HepG2 (cell line): ENCODE measurements at regions not wholly inside any gene's neighbourhood (a gene's known extent, or its start where the extent isn't known, plus 50 kb on each side); places are given as distances from the start of the nearest gene placed in this dataset.

Experiments used
- ATAC-seq: fragments of 200-7000 bp; cut with Tn5 transposase; 3 replicates; pipeline ENCODE4 v1.9.1; 2020; ENCODE audit warnings: mild to moderate bottlenecking, moderate library complexity
- BruUV-seq: library from RNA; stranded (reverse); fragments of 400-500 nt; replicated peaks from 2 replicates; lab custom pipeline; 2021; lab: Mats Ljungman, UMichigan
- CTCF ChIA-PET: fragments of 300-600 bp; formaldehyde crosslinking; extraction: SDS; loops from one replicate; lab custom pipeline; 2021; ENCODE audit warnings: low total read pairs, inconsistent platforms, low intra/inter-chr PET ratio; lab: Yijun Ruan, JAX
- POLR2A ChIA-PET: fragments of 350-600 bp; sonication (Branson Sonifier 250); formaldehyde crosslinking; loops from one replicate; lab custom pipeline; 2020; ENCODE audit warnings: antibody characterized with exemption, inconsistent platforms; lab: Yijun Ruan, JAX
- DNase-seq: peaks from one replicate; pipeline ENCODE4 v3.0.0-alpha.2; 2015; ENCODE audit warnings: low spot score
- FAIRE-seq: peaks from 3 replicates; lab custom pipeline; 2011; peaks lifted over from hg19 to GRCh38; lab: Jason Lieb, UNC
- H2AFZ ChIP-seq: one replicate; pipeline ENCODE4 v1.6.1; 2011; ENCODE audit warnings: low read length, inconsistent platforms
- H3K27ac ChIP-seq: fragments of 300-600 bp; 3 replicates; pipeline ENCODE4 v1.8.0; 2011; ENCODE audit warnings: mixed run types, mild to moderate bottlenecking, mixed read lengths, low read length, inconsistent platforms; ENCODE audit not compliant: insufficient read depth; ENCODE audit errors: extremely low read length
- H3K27me3 ChIP-seq, 2 experiments: fragments of 200-600 bp in 1 of 2; 2 replicates in 1 of 2; 3 replicates in 1 of 2; pipeline versions ENCODE4 v1.6.0 to v1.8.0; 2011; ENCODE audit warnings: low read length in 2 of 2, mild to moderate bottlenecking in 2 of 2, moderate library complexity in 2 of 2, inconsistent platforms in 1 of 2; ENCODE audit not compliant: insufficient read depth in 2 of 2, control insufficient read depth in 1 of 2
- H3K36me3 ChIP-seq, 2 experiments: fragments of 200-600 bp in 1 of 2; replicated peaks in 1 of 2; 2 replicates in 1 of 2; 3 replicates in 1 of 2; pipeline versions ENCODE4 v1.5.1 to v1.8.0; 2011; ENCODE audit warnings: low read length in 2 of 2, inconsistent platforms in 1 of 2; ENCODE audit not compliant: insufficient read depth in 2 of 2, control insufficient read depth in 1 of 2
- H3K4me1 ChIP-seq: 2 replicates; pipeline ENCODE4 v1.5.1; 2012; ENCODE audit warnings: low read length, inconsistent platforms; ENCODE audit not compliant: insufficient read depth
- H3K4me2 ChIP-seq: 2 replicates; pipeline ENCODE4 v1.6.0; 2011; ENCODE audit warnings: low read depth, low read length, inconsistent platforms
- H3K4me3 ChIP-seq, 3 experiments: fragments of 200-600 bp in 1 of 3; sonication (generic), shearing (Covaris generic) in 1 of 3; replicated peaks in 1 of 3; 2 replicates each; pipeline ENCODE4 v1.5.1; 2011 to 2016; ENCODE audit warnings: low read length in 3 of 3, inconsistent platforms in 2 of 3, low read depth in 2 of 3, mild to moderate bottlenecking in 2 of 3, control low read depth in 1 of 3, mixed read lengths in 1 of 3; ENCODE audit not compliant: insufficient read depth in 1 of 3
- H3K79me2 ChIP-seq: one replicate; pipeline ENCODE4 v1.6.1; 2011; ENCODE audit warnings: low read length, inconsistent platforms; ENCODE audit not compliant: insufficient read depth
- H3K9ac ChIP-seq: 2 replicates; pipeline ENCODE4 v1.6.0; 2011; ENCODE audit warnings: mild to moderate bottlenecking, low read depth, low read length, inconsistent platforms; ENCODE audit not compliant: insufficient read depth
- H3K9me3 ChIP-seq: 2 replicates; pipeline ENCODE4 v1.5.1; 2012; ENCODE audit warnings: mild to moderate bottlenecking, low read length
- H4K20me1 ChIP-seq: 2 replicates; pipeline ENCODE4 v1.6.0; 2011; ENCODE audit warnings: inconsistent platforms, mild to moderate bottlenecking, low read length, moderate library complexity; ENCODE audit not compliant: insufficient read depth
- BORCS8-MEF2B ChIP-seq: sonication (generic); formaldehyde crosslinking; IDR thresholded peaks from 2 replicates; pipeline ENCODE4 v1.8.0; 2022; ENCODE audit warnings: mild to moderate bottlenecking, missing genetic modification reagents
- HDAC2 ChIP-seq: sonication (generic); formaldehyde crosslinking; IDR thresholded peaks from 2 replicates; pipeline ENCODE4 v1.4.0; 2020; ENCODE audit warnings: missing genetic modification reagents
- KAT8 ChIP-seq: IDR thresholded peaks from 2 replicates; pipeline ENCODE4 v1.6.1; 2016; ENCODE audit warnings: missing genetic modification reagents, missing compliant biosample characterization
- NFE2 ChIP-seq: sonication (generic); formaldehyde crosslinking; IDR thresholded peaks from 2 replicates; pipeline ENCODE4 v1.4.0; 2020; ENCODE audit warnings: missing genetic modification reagents
- PLRG1 ChIP-seq: fragments of 450-650 bp; conservative IDR thresholded peaks from 2 replicates; pipeline ENCODE4 v1.6.1; 2016
- SIX1 ChIP-seq: sonication (generic); formaldehyde crosslinking; IDR thresholded peaks from 2 replicates; pipeline ENCODE4 v1.4.0; 2020; ENCODE audit warnings: missing genetic modification reagents, borderline replicate concordance
- SRF ChIP-seq: IDR thresholded peaks from 2 replicates; pipeline ENCODE4 v1.6.1; 2011; ENCODE audit warnings: mild to moderate bottlenecking, low read depth, low read length, moderate library complexity
- STAG1 ChIP-seq: sonication (generic); formaldehyde crosslinking; IDR thresholded peaks from 2 replicates; pipeline ENCODE4 v1.4.0; 2020; ENCODE audit warnings: missing genetic modification reagents
- ZNF230 ChIP-seq: sonication (generic); formaldehyde crosslinking; IDR thresholded peaks from 2 replicates; pipeline ENCODE4 v1.4.0; 2020; ENCODE audit warnings: mild to moderate bottlenecking, missing genetic modification reagents
- ZNF660 ChIP-seq: sonication (generic); formaldehyde crosslinking; IDR thresholded peaks from 2 replicates; pipeline ENCODE4 v1.5.1; 2020; ENCODE audit warnings: mild to moderate bottlenecking, low read depth, missing genetic modification reagents, borderline replicate concordance
- WGBS: methylation state at CpG from one replicate; pipeline ENCODE4 v1.1.6; 2017; ENCODE audit warnings: low lambda C conversion rate; 5-methylcytosine and 5-hydroxymethylcytosine counted together
- in situ Hi-C: cut with HindIII; loops from 2 replicates; pipeline ENCODE4 v1.10.0; 2017; ENCODE audit warnings: low pct_unique_long_range_greater_than_20kb; ENCODE audit not compliant: extremely low pct_ligation_motif_present
- intact Hi-C: fragments of 100-400 bp; cut with micrococcal nuclease; formaldehyde crosslinking; loops from one replicate; pipeline ENCODE4 v1.10.0; 2022; ENCODE audit not compliant: unreplicated experiment
- TF ChIP-seq, protein P1 (sequence below): sonication (generic); formaldehyde crosslinking; IDR thresholded peaks from 2 replicates; pipeline ENCODE4 v1.5.1; 2020; ENCODE audit warnings: missing genetic modification reagents, mild to moderate bottlenecking, borderline replicate concordance
- TF ChIP-seq, protein P2 (sequence below): sonication (generic); formaldehyde crosslinking; IDR thresholded peaks from 2 replicates; pipeline ENCODE4 v1.4.0; 2020; ENCODE audit warnings: mild to moderate bottlenecking, missing genetic modification reagents
- TF ChIP-seq, protein P3 (sequence below): sonication (generic); formaldehyde crosslinking; IDR thresholded peaks from 2 replicates; pipeline ENCODE4 v1.4.0; 2020; ENCODE audit warnings: missing genetic modification reagents, mild to moderate bottlenecking, borderline replicate concordance
- TF ChIP-seq, protein P4 (sequence below): sonication (generic); formaldehyde crosslinking; IDR thresholded peaks from 2 replicates; pipeline ENCODE4 v1.8.1; 2023; ENCODE audit warnings: mild to moderate bottlenecking, missing genetic modification reagents, borderline replicate concordance

DNA sequence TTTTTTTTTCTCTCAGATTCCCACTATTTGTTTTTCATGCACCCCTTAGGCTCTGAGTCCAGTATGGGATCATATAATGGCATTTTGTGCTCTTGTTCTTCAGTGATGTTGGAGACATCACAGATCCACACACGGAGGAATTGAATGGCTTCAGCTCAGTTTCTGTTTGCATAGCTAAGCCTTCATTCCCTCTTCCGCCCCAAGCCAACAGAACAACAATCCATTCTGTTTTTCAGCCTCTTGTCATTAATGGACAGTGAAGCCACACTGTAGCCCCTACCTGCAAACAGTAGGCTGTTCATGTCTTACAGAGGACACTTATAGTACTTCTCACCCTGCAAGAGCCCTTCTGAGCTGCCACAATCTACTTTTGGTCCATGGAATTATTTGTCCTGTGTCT, 64.0 kb upstream of the ZSWIM2 start:
- no peak overlapping the region for H2AFZ ChIP-seq
- no TSS peak for BruUV-seq
- no peaks in the 10 kb centered on the region for H3K9me3 ChIP-seq
- WGBS: 13% methylated on average over 2 of the region's 2 CpGs
- no peaks in the 10 kb centered on the region for H4K20me1 ChIP-seq
- no peaks in the 10 kb centered on the region for H3K4me1 ChIP-seq
- H3K4me3 ChIP-seq: no peak overlapping the region
- H3K36me3 ChIP-seq: no peaks in the 10 kb centered on the region
- ATAC-seq (no peak), DNase-seq (no peak), FAIRE-seq (no peak)
- TF ChIP-seq, protein P1, sequence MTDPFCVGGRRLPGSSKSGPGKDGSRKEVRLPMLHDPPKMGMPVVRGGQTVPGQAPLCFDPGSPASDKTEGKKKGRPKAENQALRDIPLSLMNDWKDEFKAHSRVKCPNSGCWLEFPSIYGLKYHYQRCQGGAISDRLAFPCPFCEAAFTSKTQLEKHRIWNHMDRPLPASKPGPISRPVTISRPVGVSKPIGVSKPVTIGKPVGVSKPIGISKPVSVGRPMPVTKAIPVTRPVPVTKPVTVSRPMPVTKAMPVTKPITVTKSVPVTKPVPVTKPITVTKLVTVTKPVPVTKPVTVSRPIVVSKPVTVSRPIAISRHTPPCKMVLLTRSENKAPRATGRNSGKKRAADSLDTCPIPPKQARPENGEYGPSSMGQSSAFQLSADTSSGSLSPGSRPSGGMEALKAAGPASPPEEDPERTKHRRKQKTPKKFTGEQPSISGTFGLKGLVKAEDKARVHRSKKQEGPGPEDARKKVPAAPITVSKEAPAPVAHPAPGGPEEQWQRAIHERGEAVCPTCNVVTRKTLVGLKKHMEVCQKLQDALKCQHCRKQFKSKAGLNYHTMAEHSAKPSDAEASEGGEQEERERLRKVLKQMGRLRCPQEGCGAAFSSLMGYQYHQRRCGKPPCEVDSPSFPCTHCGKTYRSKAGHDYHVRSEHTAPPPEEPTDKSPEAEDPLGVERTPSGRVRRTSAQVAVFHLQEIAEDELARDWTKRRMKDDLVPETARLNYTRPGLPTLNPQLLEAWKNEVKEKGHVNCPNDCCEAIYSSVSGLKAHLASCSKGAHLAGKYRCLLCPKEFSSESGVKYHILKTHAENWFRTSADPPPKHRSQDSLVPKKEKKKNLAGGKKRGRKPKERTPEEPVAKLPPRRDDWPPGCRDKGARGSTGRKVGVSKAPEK (CRISPR knock-in tag): no peak
- TF ChIP-seq, protein P2, sequence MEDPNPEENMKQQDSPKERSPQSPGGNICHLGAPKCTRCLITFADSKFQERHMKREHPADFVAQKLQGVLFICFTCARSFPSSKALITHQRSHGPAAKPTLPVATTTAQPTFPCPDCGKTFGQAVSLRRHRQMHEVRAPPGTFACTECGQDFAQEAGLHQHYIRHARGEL (CRISPR knock-in tag): no peak
- no peak for TF ChIP-seq NFE2 (CRISPR knock-in tag)
- TF ChIP-seq SRF: no peak
- no peak for TF ChIP-seq KAT8 (CRISPR knock-in tag)
- TF ChIP-seq, protein P3, sequence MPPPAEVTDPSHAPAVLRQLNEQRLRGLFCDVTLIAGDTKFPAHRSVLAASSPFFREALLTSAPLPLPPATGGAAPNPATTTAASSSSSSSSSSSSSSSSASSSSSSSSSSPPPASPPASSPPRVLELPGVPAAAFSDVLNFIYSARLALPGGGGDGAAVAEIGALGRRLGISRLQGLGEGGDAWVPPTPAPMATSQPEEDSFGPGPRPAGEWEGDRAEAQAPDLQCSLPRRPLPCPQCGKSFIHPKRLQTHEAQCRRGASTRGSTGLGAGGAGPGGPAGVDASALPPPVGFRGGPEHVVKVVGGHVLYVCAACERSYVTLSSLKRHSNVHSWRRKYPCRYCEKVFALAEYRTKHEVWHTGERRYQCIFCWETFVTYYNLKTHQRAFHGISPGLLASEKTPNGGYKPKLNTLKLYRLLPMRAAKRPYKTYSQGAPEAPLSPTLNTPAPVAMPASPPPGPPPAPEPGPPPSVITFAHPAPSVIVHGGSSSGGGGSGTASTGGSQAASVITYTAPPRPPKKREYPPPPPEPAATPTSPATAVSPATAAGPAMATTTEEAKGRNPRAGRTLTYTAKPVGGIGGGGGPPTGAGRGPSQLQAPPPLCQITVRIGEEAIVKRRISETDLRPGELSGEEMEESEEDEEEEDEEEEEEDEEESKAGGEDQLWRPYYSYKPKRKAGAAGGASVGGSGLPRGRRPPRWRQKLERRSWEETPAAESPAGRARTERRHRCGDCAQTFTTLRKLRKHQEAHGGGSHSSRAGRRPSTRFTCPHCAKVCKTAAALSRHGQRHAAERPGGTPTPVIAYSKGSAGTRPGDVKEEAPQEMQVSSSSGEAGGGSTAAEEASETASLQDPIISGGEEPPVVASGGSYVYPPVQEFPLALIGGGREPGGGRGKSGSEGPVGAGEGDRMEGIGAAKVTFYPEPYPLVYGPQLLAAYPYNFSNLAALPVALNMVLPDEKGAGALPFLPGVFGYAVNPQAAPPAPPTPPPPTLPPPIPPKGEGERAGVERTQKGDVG (CRISPR knock-in tag): no peak
- TF ChIP-seq HDAC2 (CRISPR knock-in tag): no peak
- no peak for TF ChIP-seq STAG1 (CRISPR knock-in tag)
- no peak for TF ChIP-seq ZNF660
- no peak for TF ChIP-seq ZNF230 (CRISPR knock-in tag)
- TF ChIP-seq, protein P4, sequence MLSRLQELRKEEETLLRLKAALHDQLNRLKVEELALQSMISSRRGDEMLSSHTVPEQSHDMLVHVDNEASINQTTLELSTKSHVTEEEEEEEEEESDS (CRISPR knock-in tag): no peak
- TF ChIP-seq PLRG1: no peak
- no peak for TF ChIP-seq BORCS8-MEF2B (CRISPR knock-in tag)
- TF ChIP-seq SIX1 (CRISPR knock-in tag): no peak
- H3K9ac ChIP-seq: no peak overlapping the region
- intact Hi-C loops (no loop called here), in situ Hi-C loops (no loop called here)
- H3K27me3 ChIP-seq: peaks cover 0 to 1% of the 10 kb centered on the region in 2 experiments; a peak in 2 of 5 replicates
- CTCF ChIA-PET: no interaction called here
- no peak overlapping the region for H3K27ac ChIP-seq
- H3K4me2 ChIP-seq: no peak overlapping the region
- POLR2A ChIA-PET: no interaction called here
- H3K79me2 ChIP-seq: no peaks in the 10 kb centered on the region
